ENCODE measurements at regions not wholly inside any gene's neighbourhood (a gene's known extent, or its start where the extent isn't known, plus 50 kb on each side); places are given as distances from the start of the nearest gene placed in this dataset.

DNA sequence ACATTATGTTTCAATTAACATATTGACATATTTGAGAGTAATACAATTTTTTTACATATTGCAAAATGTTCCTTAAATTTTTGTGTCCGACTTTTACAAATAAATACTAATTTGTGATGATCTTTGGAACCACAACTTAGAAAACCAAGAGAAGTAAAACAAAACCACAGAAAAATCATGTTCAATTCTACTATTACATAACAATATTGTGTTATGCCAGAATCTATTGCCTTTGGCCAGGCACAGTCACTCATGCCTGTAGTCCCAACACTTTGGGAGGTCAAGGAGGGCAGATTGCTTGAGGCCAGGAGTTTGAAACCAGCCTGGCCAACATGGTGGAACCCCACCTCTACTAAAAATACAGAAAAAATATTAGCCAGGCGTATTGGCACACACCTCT is 92.8 kb upstream of the APCDD1 start:
- Histone ChIP-seq H3K23ac (ENCODE audit: low read depth, low read length) (no peak overlapping the region), H2BK20ac (ENCODE audit: low read depth, low read length) (no peak overlapping the region), H3K56ac (ENCODE audit: extremely low read depth, insufficient read depth, low read length) (no peak overlapping the region), H3K9ac (ENCODE audit: low read depth, low read length) (no peak overlapping the region), H2BK15ac (ENCODE audit: low read depth, low read length) (no peak overlapping the region), H2BK5ac (ENCODE audit: low read depth, low read length, poor library complexity, severe bottlenecking) (no peak overlapping the region), H3K27me3 (ENCODE audit: control insufficient read depth, insufficient read depth, low read length) (no peaks in the 10 kb centered on the region), H3K4me1 (ENCODE audit: control insufficient read depth, insufficient read depth, low read length) (no peaks in the 10 kb centered on the region), H2AK5ac (ENCODE audit: low read depth, low read length) (no peak overlapping the region), H3K36me3 (ENCODE audit: control insufficient read depth, insufficient read depth, low read length) (no peaks in the 10 kb centered on the region), H2AK9ac (replicated peaks; ENCODE audit: low read depth, low read length, poor library complexity) (no peak overlapping the region), H2AFZ (replicated peaks; ENCODE audit: low read length, poor library complexity) (no peak overlapping the region), H4K8ac (ENCODE audit: low read depth in 2 of 2, low read length in 2 of 2) (no peak overlapping the region), H3K9me1 (ENCODE audit: insufficient read depth, low read length) (no peaks in the 10 kb centered on the region), H4K5ac (ENCODE audit: low read depth, low read length) (no peak overlapping the region), H3K4me3 (ENCODE audit: insufficient read depth, low read depth, low read length) (no peak overlapping the region), H3K79me1 (ENCODE audit: low read depth in 1 of 2, low read length in 2 of 2) (no peaks in the 10 kb centered on the region), H3K14ac (replicated peaks; ENCODE audit: low read depth, low read length) (no peak overlapping the region), H3K18ac (ENCODE audit: low read depth, low read length) (no peak overlapping the region), H4K20me1 (ENCODE audit: insufficient read depth, low read length) (no peaks in the 10 kb centered on the region), H3K4ac (ENCODE audit: low read depth, low read length) (no peak overlapping the region), H3K9me3 (ENCODE audit: control insufficient read depth, insufficient read depth, low read length) (peaks cover 5% of the 10 kb centered on the region; the same call in 1 of the 2 replicates), H4K91ac (ENCODE audit: insufficient read depth, low read depth, low read length) (no peak overlapping the region), H2BK120ac (ENCODE audit: low read depth, low read length) (no peak overlapping the region), H3K4me2 (ENCODE audit: low read depth, low read length) (no peak overlapping the region), H3K27ac (ENCODE audit: insufficient read depth, low read length) (no peak overlapping the region)
- no peak for ATAC-seq (ENCODE audit: low read depth)
- CTCF ChIA-PET = no interaction called here
- no CpG with 5 or more reads among the region's 2 CpGs for WGBS, 2 experiments (ENCODE audit: extremely low coverage in 2 of 2, insufficient read length in 1 of 2)
- no TSS peak for BruUV-seq (replicated peaks)
- no peak for DNase-seq
- TF ChIP-seq, protein P1, sequence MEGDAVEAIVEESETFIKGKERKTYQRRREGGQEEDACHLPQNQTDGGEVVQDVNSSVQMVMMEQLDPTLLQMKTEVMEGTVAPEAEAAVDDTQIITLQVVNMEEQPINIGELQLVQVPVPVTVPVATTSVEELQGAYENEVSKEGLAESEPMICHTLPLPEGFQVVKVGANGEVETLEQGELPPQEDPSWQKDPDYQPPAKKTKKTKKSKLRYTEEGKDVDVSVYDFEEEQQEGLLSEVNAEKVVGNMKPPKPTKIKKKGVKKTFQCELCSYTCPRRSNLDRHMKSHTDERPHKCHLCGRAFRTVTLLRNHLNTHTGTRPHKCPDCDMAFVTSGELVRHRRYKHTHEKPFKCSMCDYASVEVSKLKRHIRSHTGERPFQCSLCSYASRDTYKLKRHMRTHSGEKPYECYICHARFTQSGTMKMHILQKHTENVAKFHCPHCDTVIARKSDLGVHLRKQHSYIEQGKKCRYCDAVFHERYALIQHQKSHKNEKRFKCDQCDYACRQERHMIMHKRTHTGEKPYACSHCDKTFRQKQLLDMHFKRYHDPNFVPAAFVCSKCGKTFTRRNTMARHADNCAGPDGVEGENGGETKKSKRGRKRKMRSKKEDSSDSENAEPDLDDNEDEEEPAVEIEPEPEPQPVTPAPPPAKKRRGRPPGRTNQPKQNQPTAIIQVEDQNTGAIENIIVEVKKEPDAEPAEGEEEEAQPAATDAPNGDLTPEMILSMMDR (conservative IDR thresholded peaks at IDR 0.05; ENCODE audit: low read depth, low read length) = no peak
- intact Hi-C loops (cut with micrococcal nuclease) (no loop called here), dilution Hi-C loops (cut with HindIII; ENCODE audit: low sequenced_read_pairs, unreplicated experiment) (no loop called here), in situ Hi-C loops (cut with MboI; ENCODE audit: low sequenced_read_pairs) (no loop called here)
- POLR2A ChIA-PET (ENCODE audit: unreplicated experiment) = no interaction called here

Data from IMR-90 (cell line).